ENCODE measurements at regions not wholly inside any gene's neighbourhood (a gene's known extent, or its start where the extent isn't known, plus 50 kb on each side); places are given as distances from the start of the nearest gene placed in this dataset.
"Not testable (repeated sequence)": the region's sequence is repeated elsewhere in the genome, so short reads cannot be mapped to it uniquely, and the experiment has no call there.

DNA sequence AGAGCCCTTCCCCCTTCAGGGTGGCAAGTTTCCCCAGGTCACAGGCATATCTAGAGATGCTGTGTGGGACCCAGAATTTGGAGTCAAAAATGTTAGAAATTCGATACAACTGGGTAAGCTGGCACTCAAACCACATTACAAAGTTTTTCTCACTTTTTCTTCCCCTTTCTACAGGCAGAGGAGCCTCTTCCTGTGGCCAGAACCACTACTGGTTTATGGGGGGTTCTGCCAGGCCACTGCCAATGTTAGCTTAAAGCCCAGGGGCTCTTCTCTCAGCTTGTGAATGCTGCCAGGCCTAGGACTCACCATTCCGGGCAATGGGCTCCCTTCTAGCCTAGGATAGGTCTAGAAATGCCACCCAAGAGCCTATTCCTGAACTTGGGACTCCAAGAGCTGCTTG is 617.9 kb upstream of the PHF14 start:
- no peak for DNase-seq

DNA sequence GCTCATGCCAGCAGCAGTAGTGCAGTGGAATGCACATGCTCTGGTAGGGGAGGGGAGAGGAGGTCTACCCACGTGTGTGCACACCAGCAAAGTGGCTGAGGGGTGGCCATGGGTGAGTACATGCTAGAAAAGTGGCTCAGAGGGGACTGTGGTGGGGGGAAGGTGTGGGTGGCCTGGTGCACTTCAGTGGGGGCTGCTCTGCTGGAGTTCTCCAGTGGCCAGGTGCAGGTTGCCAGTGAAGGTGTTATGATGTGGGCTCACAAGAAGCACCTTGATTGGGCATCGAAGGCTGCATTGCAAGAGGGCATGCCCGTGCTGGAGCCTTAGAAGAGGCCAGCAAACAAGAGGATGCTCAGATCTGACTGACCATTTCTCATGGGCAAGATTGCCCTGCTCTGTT is 613.6 kb upstream of the PHF14 start:
- DNase-seq: no peak

DNA sequence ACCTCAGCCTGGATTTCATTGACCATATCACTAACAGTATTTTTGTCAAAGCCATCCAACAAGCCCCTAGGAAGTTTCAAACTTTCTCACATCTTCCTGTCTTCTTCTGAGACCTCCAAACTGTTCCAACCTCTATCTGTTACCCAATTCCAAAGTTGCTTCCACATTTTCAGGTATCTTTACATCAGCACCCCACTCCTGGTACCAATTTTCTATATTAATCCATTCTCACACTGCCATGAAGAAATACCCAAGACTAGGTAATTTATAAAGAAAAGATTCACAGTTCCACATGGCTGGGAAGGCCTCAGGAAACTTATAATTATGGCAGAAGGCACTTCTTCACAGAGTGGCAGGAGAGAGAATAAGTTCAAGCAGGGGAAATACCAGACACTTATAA is 571.9 kb upstream of the PHF14 start:
- no peak for DNase-seq

DNA sequence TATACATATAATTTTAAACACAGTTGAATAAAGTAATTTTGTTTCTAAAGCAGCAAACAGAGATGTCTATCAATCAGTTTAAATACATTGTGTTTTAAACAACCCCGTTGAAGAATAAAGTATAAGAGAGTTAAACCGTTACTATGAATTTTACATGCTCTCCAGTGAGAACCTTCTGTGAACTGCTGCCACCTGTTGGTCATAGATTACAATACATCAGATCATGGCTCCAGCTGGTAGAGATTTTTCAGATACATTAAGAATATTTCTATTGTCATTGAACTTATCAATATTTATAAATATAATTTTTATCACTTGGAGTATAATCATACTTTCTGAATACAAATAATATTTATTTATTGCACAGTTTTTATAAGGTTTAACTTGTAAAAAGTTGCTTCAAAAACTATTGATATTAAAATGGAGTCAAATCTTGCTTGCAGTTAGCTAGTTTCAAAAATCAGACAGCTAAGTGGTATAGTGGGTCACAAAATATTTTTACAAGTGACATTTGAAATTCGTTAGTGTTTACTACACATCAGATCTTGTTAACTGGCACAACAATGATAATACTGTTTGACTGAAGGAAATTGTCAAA is 561.2 kb upstream of the PHF14 start:
- peak; percentile 46 for DNase-seq

DNA sequence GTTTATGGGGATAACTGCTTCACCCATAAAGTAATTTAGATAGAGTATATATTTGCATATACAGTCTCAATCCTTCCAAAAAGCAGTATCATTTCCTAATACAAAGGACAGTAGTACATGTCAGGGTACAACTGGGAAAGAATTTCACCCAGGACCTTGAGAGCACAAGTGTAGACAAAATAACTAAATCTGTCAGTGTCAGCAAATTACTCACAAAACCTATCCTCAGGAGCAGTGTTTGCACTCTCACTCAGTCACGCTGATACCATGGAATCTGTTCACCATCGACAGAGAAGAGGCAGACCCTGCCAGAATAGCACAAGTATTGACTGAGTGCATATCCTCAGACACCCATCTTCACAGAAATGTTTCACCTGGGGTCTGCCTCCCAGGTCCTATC is 554.7 kb upstream of the PHF14 start:
- DNase-seq: no peak

DNA sequence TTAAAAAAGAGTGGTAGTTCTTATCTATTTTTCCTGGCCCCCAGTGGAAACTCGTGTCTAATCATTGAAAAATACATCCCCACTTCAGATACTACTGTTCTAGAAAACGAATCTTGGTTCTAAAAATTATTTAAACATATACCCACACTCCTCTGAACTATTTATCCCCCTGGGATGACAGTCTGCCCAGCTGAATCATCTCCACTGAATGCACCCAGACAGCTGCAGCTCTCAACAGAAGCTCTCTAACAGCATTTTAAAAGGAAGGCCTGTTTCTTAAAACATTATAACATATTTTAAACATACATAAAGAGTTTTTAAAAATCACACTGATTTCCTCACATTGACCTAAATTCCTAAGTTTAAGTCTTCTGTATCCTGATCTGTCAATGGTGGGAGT is 544.6 kb upstream of the PHF14 start:
- DNase-seq: no peak

DNA sequence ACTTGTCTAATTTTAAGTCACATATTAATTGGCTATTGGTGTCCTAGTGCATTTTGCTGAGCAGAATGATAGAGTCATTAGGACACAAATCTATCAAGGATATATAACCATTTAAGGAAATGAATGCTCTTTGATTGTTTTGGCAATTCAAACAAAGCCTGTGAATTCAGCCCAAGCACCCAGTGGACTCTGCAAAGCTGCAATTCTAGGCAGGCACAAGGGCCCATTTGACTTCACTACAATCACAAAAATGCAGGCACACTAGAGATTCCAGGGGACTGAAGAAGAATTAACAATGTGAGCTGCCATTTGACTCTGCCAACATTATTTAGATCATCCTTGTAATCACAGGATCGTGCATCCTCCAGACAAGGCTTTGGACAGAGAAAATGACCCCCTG is 544.2 kb upstream of the PHF14 start:
- DNase-seq: no peak

DNA sequence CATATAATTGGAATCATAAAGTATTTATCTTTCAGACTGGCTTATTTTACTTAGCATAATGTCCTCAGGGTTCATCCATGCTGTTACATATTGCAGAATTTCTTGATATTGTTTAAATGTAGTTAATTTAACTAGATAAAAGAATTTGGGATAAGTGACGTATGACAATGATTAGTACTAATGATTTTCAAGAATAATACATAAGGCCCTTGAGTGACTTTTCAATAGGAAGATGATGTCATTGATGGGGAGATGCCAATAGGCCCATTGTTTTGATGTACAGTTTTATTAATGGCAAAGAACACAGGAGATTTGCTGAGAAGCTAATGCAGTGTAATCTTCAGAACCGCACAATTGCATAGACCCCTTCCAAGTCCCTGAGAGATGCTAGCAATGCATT is 537.4 kb upstream of the PHF14 start:
- DNase-seq: no peak

DNA sequence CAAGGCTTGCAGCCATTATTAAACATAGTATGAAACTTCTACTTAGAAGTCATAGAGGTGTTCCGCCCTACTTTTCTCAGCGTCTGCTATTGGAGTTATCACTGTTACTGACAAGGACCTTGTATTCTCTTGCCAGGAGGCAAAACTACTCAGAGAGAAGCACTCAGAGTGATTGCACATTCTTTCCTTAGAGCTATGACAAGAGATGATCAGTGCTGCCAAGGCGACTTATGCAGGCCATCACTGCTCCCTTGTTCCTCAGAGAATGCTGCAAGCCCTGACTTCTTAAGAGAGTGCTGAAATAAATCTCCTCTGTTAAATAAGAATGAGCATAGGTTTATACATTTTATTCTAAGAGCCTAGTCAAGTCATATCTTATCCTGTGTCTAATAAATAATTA is 534.6 kb upstream of the PHF14 start:
- DNase-seq: no peak

DNA sequence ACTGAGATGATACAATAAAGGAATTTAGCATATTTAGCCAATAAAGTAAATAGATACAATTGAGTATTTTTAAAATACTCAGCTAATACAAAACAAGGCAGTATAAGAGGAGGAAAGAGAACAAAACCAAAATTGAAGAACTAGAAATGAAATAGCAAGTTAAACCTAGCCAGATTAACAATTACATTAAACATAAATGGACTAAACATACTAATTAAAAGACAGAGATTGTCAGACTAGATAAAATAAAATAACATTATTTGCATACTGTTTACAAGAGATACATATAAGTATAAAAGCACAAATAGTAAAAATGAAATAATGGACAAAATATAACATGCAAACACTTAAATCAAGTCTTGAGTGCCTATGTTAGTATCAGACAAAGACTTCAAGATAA is 517.7 kb upstream of the PHF14 start:
- DNase-seq: no peak

DNA sequence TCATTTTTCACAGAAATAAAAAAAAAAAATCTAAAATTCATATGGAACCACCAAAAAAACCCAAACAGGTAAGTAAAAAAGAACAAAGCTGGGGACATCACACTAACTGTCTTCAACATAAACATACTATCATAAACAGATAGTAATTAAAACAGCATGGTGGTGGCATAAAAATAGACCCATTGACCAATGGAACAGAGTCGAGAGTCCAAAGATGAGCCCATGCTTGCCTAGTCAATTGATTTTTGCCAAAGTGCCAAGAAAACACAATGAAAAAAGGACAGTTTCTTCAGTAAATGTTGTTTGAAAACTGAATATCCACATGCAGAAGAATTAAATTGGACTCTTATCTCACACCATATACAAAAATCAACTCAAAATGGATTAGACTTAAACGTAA is 513.2 kb upstream of the PHF14 start:
- no peak for DNase-seq

DNA sequence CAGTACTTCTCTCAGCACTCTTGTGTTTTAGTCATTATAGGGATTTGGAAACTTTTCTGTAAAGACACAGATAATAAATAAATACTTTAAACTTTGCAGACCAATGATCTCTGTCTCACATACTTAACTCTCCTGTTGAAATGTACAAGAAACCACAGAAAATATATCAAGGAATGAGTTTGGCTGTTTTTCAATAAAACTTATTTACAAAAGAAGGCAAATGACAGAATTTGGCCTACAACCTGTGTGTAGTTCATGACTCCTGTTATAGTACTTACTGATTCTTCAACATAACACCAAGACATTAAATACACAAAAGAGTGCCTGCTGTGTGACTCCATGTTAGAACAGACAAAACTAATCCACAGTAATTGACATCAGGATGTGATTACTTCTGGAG is 510.0 kb upstream of the PHF14 start:
- no peak for DNase-seq

DNA sequence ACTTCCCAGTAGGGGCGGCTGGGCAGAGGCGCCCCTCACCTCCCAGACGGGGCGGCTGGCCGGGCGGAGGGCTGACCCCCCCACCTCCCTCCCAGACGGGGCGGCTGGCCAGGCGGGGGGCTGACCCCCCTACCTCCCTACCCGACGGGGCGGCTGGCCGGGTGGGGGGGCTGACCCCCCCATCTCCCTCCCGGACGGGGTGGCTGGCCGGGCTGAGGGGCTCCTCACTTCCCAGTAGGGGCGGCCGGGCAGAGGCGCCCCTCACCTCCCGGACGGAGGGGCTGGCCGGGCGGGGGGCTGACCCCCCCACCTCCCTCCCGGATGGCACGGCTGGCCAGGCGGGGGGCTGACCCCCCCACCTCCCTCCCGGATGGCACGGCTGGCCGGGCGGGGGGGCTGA is 508.1 kb upstream of the PHF14 start:
- DNase-seq: not testable (repeated sequence)

DNA sequence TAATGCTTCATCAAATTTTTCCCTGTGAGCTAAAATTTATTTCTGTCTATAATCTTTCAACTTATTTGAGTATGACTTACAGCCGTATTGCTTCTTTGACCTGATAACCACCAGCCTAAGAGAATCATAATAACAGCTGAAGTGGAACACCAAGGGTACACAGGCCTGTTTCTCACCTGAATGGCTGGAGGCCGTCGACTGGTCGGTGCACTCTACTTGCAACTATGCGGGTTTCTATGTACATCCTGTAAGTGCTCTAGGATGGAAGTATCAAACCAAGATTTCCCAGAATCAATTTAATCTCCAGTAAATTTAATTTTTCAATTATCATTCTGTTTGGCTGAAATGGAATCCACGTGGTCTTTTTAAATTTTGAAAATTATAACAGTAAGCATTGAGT is 504.8 kb upstream of the PHF14 start:
- DNase-seq: no peak

DNA sequence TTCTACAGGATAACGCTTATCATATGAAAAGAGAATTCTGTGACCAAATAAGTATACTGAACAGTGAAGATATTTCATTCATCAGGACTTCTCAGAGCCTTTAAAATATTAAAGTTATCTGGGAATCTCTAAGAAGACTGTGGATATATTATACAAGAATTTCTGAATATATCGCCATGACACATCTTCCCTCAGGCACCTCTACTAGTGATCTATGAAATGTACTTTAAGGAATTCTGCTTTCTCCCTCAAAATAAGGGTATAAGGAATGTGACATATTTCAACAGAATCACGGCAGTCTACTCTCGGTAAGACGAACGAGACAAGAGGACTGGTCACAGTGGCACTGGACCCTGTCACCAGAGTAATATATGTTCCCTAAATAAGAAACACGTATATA is 504.2 kb upstream of the PHF14 start:
- no peak for DNase-seq

DNA sequence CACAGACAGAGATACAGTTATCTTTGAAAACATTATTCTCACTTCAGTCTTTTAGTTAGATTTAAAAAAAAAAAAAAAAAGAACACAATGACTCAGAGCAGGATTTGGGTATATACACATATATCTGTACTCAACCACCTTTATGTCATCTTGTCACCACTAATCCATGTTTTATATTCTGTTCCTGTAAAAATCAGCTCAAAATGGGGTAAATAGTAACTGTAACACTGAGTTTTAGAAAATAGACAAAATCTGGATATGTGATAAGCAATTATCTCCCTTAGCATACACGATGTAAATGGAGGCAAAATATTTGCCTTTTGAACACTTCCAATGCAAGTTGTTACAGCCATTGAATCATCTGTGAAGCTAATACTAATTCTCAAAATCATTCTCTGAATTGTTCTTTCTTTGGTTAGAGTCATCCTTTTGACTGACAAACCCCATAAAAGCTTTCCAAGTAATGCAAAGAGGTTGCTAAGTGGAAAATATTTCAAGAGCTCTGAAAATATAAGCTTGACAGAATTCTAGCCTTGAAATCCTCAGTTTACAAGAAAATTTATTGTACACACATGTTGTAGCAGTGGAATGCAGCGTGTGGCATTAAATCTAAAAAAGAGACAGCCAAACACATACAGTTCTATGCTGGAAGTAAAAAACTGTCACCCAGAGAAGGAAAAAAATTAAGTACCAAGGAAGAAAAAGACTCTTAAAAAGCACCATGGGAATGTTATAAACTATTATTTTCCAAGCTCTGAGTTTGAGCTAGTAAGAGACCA is 502.2 kb upstream of the PHF14 start:
- DNase-seq: no peak

DNA sequence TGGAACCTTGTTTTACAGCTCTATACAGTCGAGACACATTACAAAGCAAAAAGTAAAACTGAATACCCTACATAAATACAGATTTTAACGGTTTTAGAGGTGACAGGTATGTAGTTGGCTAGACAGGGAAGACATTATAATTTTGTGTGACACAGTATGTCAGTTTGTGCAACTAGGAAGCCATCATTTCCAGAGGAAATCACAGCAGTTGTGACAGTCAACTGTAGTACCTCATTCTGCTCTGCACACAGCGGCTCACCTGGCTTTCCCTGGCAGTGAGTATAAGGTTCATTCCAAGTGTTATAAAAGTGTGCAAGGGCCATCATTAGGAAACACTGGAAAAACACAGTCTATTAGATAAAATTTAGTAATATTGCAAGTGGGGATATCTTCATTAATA is 501.6 kb upstream of the PHF14 start:
- DNase-seq: no peak

DNA sequence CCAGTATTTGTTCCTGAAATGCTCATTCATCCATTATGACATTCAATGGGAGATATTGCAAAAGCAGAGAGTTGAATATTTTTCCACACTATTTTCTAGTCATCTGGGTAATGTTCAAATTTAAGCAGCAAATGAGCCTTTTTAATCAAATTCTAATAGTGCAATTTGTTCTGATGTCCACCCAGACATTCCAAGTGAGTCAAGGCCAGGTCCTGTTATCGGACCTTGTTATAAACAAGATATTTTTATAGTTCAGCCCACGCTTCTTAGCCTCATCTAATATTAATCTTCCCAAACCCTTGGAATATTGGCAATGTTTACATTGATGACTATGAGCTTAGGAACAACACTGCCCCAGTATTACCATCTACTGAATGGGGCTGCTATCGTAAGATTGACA is 500.1 kb upstream of the PHF14 start:
- no peak for DNase-seq

DNA sequence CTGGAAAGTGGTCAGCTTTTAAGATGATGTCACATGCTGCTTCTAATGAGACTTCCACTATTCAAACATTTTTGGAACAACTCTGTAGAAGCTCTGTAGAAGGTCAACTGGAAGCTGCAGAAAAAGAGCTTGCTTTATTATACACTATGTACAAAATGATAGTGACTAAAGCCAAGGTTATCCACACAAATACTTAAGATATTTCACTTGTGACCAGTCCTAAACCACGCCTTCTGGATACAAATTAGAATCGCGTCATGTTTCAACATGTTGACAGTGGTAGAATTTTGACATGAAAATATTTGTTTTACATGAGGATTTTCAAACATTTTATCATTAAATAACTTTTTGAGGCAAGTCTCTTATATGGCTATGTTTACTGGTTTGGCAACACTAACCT is 499.6 kb upstream of the PHF14 start:
- no peak for DNase-seq

DNA sequence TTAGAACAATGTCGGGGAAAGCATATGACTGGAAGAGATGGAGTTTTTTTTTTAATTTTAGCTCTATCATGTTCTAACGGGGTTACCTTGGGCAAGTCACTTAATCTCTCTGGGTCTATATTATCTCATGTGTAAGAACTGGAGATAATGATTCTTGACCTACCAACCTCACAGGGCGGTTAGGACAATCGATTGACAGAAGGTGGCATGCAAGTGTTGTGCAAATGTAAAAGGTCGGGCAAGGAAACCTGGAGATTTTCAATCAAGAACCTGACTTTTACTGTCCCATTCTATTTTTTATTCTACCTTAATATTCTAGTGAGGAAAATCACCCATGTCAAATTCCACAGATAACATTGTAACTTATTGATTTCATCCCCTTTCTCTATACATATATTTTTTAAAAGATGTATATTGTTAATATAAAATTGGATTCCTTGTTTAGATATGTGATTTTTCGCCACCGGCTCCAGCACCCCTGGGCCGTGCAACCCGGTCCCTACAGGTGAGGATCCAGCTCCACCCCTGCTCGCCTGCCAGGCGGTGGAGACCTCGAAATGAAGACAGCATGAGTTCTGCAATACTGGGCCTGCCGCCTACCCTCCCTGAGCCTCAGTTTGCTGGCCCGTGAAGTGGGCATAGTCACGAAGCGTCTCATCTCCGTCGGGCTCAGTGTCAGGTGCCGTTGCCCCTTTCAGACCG is 497.6 kb upstream of the PHF14 start:
- DNase-seq: no peak

DNA sequence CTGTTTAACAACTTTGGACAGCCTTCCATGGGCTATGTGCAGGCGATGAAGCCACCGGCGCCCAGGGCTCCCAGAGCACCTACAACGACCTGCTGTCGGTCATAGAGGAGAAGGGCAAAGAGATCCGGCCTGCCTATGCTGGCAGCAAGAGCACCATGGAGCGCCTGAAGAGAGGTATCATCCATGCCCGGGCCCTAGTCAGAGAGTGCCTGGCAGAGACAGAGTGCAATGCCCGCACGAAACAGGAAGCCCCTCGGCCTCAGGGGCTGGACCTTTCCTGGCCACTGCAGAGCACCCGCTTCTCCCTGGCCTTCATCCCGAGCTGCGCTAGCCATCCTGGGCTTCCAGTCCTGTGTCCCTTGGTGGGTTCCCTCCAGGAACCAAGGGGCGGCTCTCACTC is 497.0 kb upstream of the PHF14 start:
- no peak for DNase-seq

DNA sequence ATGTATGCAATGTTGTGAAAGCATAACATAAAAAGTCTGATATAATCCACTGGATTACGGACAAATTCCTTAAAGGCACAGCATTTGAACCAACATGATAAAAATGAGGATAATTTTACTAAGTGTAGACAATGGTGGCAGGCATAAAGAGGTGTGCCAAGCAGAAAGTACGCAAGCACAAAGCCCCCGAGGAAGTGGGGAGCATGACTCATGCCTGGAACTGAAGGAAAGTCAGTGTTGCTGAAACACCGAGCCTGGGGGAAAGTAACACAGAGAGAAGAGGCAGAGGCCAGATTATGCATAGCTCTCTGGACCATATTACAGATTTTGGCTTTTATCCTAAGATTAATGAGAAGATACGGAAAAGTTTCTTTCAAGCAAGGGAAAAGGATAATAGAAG is 490.0 kb upstream of the PHF14 start:
- no peak for DNase-seq

DNA sequence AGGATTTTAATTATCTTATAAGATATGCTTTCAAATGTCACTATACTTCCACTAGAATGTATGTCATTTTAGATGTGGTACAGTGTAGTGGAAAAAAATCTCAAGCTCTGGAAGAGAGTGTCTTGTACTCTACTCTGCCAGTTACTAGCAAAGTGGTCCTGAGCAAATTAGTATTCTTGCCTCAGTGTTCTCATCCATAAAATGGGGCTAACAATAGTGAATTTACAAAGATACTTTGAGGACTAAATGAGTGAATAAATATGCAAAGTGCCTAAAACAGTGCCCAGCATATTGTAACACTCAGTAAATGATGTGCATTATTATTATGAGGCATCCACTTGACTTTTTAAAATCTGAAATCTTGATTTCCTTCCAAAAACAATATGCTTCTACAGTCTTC is 488.9 kb upstream of the PHF14 start:
- no peak for DNase-seq

DNA sequence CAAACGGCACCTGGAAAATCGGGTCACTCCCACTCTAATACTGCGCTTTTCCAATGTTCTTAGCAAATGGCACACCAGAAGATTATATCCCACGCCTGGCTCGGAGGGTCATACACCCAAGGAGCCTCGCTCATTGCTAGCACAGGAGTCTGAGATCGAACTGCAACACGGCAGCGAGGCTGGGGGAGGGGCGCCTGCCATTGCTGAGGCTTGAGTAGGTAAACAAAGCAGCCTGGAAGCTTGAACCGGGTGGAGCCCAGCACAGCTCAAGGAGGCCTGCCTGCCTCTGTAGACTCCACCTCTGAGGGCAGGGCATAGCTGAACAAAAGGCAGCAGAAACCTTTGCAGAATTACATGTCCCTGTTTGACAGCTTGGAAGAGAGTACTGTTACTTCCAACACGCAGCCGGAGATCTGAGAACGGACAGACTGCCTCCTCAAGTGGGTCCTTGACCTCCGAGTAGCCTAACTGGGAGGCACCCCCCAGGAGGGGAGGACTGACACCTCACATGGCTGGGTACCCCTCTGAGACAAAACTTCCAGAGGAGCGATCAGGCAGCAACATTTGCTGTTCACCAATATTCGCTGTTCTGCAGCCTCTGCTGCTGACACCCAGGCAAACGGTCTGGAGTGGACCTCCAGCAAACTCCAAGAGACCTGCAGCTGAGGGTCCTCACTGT is 472.3 kb upstream of the PHF14 start:
- DNase-seq: not testable (repeated sequence)
